ENCODE measurements at regions not wholly inside any gene's neighbourhood (a gene's known extent, or its start where the extent isn't known, plus 50 kb on each side); places are given as distances from the start of the nearest gene placed in this dataset.
"Not testable (repeated sequence)": the region's sequence is repeated elsewhere in the genome, so short reads cannot be mapped to it uniquely, and the experiment has no call there.

GRCh38 chr15:39230205-39230907 lies 350.5 kb upstream of the THBS1 start:
- FAIRE-seq: no peak

- no peak for FAIRE-seq
These were observed 350.0 kb upstream of the THBS1 start for GRCh38 chr15:39230908-39231285.

DNA sequence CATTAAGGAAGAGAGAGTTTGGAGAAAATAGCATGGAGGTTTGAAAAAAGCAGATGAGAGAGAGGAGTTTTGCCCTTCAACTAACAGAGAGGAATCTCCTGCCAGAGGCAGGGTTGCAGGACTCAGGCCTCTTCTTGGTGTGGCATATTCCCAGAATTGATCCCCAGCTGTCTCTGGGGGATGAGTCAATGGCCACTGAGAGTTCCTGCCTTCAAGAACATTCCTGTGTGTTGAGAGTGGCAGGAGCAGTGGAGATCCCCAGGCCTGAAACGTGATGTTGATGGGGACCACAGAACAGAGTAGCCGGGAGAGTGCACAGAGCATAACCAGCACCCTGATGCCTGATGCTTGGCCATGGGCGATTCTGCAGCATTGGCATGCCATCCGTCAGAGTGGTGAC lies 348.4 kb upstream of the THBS1 start:
- FAIRE-seq: no peak

DNA sequence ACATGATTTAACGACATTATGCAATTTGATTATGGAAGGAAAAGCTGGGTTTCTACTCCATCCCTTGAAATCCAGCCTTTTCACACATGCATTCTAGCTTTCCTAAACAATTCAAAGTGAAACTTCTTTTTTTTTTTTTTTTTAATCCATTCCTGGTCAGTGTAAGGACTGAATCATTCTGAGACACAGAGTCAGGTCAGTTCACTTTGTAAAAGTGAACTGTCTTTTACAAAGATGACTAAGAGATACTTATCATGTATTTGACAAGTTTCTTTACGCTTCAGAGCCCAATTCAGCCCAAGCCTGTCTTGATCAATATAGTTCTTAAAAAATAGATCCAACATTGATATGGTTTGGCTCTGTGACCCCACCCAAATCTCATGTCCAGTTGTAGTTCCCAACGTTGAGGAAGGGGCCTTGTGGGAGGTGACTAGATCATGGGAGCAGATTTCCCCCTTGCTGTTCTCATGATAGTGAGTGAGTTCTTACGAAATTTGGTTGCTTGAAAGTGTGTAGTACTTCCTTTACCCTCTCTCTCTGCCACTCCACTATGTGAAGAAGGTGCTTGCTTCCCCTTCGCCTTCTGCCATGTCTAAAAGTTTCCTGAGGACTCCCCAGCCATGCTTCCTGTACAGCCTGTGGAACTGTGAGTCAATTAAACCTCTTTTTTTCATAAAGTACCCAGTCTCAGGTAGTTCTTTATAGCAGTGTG lies 345.6 kb upstream of the THBS1 start:
- no peak for FAIRE-seq

- no peak for FAIRE-seq
These were observed 344.5 kb upstream of the THBS1 start for GRCh38 chr15:39236375-39236774.

DNA sequence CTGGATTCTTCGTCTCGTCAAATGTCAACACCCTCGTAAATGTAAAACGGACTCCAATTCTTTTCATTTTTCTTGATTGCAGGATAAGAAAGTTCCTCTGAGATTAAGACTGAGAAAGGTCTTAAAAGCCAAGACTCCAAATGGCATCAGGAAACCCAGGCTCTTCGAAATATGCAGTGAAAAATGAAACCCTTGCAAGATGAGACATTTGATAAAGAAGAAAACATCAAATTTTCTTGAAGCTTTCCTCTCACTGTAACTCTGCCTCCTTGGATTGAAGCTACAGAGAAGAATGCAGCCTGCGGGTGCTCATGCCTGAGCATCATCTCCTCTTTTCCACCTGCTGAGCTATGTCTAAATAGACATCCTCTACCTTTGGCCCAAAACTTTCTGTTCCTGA lies 342.4 kb upstream of the THBS1 start:
- FAIRE-seq: no peak

DNA sequence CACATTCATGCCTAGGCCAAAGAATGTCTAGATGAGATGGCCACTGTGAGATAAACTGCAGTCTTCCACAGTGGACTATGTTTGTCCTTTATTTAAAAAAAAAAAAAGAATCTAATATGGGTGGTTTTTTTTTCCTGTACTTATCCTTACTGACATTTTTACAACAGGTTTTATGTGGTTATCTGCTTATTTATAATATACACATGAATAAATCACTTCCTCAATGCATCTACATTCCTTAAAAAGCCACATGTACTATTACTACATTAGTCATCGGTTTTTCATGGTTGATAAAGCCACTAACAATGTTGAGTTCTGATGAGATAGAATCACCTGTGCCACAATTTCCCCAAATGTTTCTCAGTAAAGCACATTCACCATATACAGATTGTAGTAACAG lies 341.3 kb upstream of the THBS1 start:
- FAIRE-seq: no peak

- no peak for FAIRE-seq
These were observed 338.5 kb upstream of the THBS1 start for GRCh38 chr15:39242345-39242744.

DNA sequence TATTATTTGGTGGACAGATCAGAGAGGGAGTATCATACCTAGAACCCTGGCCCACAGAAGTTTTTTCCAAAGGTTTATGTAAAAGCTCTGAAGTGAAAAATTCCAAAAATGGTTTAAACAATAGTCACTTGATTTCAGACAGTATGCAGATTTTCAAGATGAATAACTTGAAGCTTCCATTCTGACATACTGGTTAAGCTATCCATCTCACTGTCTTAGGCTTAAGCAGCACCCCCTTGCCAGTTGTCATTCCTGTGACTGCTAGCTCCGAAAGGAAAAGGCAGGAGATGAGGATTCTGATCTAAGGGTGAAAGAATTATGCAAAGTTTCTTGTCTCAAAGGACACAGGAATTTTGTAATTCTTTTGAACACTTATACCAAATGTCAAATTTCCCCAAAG lies 337.5 kb upstream of the THBS1 start:
- FAIRE-seq: no peak

DNA sequence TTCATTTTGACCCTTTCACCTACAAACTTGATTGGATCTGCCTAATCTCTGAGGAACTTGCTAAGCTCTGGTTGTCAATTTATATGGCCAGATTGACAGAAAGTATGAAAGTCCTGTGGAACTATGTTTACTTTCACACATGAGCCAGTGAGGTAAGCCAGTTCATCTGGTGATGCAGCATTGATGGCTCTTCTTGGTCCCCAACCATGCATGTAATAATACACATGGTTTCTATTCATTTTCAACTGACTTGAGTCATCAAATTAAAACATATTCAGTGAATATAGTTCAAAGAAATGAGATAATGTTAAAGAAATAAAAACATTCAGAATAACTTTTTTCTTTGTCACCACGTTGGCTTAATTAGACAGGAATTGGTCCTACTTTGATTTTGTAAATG lies 336.1 kb upstream of the THBS1 start:
- FAIRE-seq: no peak

GRCh38 chr15:39246523-39246922 lies 334.4 kb upstream of the THBS1 start:
- FAIRE-seq: no peak

GRCh38 chr15:39247574-39247973 lies 333.3 kb upstream of the THBS1 start:
- FAIRE-seq: no peak

GRCh38 chr15:39248204-39248603 lies 332.7 kb upstream of the THBS1 start:
- no peak for FAIRE-seq

DNA sequence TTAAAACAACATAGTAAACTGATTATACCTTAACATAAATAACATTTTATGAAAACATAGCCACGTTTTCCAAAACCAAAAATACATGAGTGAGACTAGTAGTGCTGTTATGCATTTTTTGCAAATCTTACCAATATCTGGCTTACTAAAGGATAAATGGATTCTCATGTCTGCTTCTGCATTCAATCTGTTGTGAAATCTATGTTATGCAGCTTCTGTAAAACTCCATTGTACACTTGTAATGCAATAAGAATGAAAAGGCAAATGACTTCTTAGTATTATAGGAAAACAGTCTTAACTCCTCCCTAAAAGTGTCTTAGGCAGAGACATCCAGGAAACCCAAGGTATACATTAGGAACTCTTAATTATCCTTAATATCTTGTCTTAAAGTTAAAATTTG lies 330.9 kb upstream of the THBS1 start:
- no peak for FAIRE-seq

GRCh38 chr15:39250460-39251186 lies 330.3 kb upstream of the THBS1 start:
- FAIRE-seq: no peak

- no peak for FAIRE-seq
These were observed 329.3 kb upstream of the THBS1 start for GRCh38 chr15:39251413-39252133.

GRCh38 chr15:39252134-39252470 lies 328.8 kb upstream of the THBS1 start:
- FAIRE-seq: no peak

DNA sequence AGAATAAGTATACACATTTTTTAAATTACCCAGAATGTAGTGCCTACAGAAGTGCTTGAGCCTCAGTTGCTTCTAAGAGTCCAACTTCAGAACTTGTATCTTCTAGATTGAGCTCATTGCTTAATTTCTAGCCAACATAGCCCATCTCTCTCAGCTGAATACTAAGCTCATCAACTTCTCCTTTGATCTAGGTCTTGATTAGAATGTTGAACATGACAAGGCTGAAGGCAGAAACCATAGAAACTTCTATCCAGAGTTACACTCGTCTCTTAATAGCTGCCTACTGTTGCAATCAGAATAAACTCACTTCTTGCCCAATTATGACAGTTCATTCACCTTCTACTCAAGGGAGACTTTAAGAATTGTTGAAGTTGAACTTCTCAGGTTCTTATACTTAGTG lies 327.3 kb upstream of the THBS1 start:
- no peak for FAIRE-seq

DNA sequence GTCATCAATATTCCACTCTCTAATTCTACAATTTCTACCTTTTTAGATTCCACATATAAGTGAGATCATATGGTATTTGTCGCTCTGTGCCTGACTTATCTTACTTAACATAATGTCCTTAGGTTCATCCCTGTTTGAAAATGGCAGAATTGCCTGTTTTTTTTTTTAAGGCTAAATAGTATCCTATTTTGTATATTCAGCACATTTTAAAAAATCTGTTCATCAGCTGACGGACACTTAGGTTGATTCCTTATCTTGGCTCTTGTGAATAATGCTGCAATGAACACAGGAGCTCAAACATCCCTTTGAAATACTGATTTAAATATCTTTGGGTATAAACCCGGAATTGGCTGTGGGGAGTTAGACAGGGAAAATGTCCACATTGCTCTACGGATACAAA lies 326.7 kb upstream of the THBS1 start:
- no peak for FAIRE-seq

GRCh38 chr15:39255760-39256159 lies 325.1 kb upstream of the THBS1 start:
- FAIRE-seq: no peak

GRCh38 chr15:39260391-39260790 lies 320.5 kb upstream of the THBS1 start:
- no peak for FAIRE-seq

DNA sequence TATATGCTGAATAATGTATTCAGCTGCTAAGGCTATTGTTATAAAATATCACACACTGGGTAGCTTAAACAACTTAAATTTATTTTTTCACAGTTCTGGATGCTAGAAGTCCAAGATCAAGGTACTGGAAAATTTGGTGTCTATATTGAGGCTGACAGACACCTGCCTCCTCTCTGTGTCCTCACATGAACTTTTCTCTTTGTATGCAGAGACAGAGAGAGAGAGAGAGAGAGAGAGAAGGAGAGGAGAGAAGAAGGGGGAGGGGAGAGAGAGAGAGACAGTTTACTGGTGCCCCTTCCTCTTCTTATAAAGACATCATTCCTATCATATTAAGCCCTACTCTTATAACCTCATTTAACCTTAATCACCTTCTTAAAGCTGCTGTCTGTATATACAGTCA lies 320.1 kb upstream of the THBS1 start:
- FAIRE-seq: no peak

DNA sequence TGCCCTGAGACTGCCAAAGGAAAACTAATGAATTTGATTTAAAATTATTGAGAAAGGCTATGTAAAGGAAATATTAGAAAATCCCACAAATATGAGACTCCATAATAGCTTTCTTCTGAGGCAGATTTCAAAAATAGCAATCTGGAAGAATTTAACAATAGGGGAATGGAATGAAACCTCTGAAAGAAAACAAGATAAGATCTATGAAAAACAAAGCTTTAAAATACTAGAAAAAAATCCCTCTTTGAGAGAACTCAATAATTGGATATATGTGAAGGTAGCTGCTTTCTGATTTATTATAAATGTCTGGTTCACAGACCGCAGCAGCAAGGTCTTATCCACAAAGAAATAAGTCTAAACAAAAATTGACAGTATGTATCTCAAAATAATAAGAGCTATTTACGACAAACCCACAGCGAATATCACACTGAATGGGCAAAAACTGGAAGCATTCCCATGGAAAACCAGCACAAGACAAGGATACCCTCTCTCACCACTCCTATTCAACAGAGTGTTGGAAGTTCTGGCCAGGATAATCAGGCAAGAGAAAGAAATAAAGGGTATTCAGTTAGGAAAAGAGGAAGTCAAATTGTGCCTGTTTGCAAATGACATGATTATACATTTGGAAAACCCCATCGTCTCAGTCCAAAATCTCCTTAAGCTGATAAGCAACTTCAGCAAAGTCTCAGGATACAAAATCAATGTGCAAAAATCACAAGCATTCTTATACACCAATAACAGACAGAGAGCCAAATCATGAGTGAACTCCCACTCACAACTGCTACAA lies 319.3 kb upstream of the THBS1 start:
- not testable (repeated sequence) for FAIRE-seq

Measured in G401.6 (cell line).